OCI-LY7 (cell line): ENCODE measurements at regions not wholly inside any gene's neighbourhood (a gene's known extent, or its start where the extent isn't known, plus 50 kb on each side); places are given as distances from the start of the nearest gene placed in this dataset.

Source experiments
- BruUV-seq: library from RNA; stranded (reverse); fragments of 400-500 nt; replicated peaks from 2 replicates; lab custom pipeline; 2021; lab: Mats Ljungman, UMichigan
- CTCF ChIA-PET: fragments of 300-600 bp; sonication (Branson Sonifier 250); formaldehyde crosslinking; loops from one replicate; lab custom pipeline; 2022; ENCODE audit warnings: antibody characterized with exemption; ENCODE audit not compliant: unreplicated experiment; lab: Charles Lee
- POLR2A ChIA-PET: fragments of 300-600 bp; sonication (Branson Sonifier 250); formaldehyde crosslinking; loops from one replicate; lab custom pipeline; 2022; ENCODE audit warnings: antibody characterized with exemption; lab: Charles Lee
- DNase-seq: peaks from one replicate; pipeline ENCODE4 v3.0.0-alpha.2; 2015; ENCODE audit warnings: low spot score
- H2AFZ ChIP-seq: fragments of 200-600 bp; sonication (generic), shearing (Covaris generic); 2 replicates; pipeline ENCODE4 v1.6.1; 2014; ENCODE audit warnings: mild to moderate bottlenecking, antibody characterized with exemption, low read length, moderate library complexity
- H3K27ac ChIP-seq: fragments of 200-600 bp; sonication (generic); 2 replicates; pipeline ENCODE4 v1.5.1; 2014; ENCODE audit warnings: mixed run types, low read depth, mild to moderate bottlenecking, moderate library complexity, low read length, inconsistent platforms; ENCODE audit not compliant: poor library complexity, severe bottlenecking
- H3K36me3 ChIP-seq: fragments of 200-600 bp; sonication (generic); 2 replicates; pipeline ENCODE4 v1.6.1; 2014; ENCODE audit warnings: mild to moderate bottlenecking, antibody characterized with exemption, low read length, moderate library complexity, mixed read lengths; ENCODE audit not compliant: insufficient read depth
- H3K4me1 ChIP-seq: fragments of 200-600 bp; sonication (generic); 2 replicates; pipeline ENCODE4 v1.5.1; 2014; ENCODE audit warnings: mild to moderate bottlenecking, low read length; ENCODE audit not compliant: insufficient read depth, poor library complexity, severe bottlenecking
- H3K4me2 ChIP-seq: fragments of 200-600 bp; sonication (generic); 2 replicates; pipeline ENCODE4 v1.6.1; 2014; ENCODE audit warnings: mild to moderate bottlenecking, low read length
- H3K4me3 ChIP-seq: fragments of 200-600 bp; sonication (generic); 2 replicates; pipeline ENCODE4 v1.5.1; 2014; ENCODE audit warnings: mild to moderate bottlenecking, low read depth, low read length; ENCODE audit not compliant: poor library complexity, severe bottlenecking
- H3K79me2 ChIP-seq: fragments of 200-600 bp; sonication (generic); 2 replicates; pipeline ENCODE4 v1.6.1; 2016; ENCODE audit warnings: low read depth, mild to moderate bottlenecking, low read length, moderate library complexity, mixed read lengths; ENCODE audit not compliant: insufficient read depth
- H3K9me2 ChIP-seq: fragments of 200-600 bp; sonication (generic); 2 replicates; pipeline ENCODE4 v1.6.1; 2016; ENCODE audit warnings: mild to moderate bottlenecking, low read length, mixed read lengths; ENCODE audit not compliant: insufficient read depth
- H3K9me3 ChIP-seq: fragments of 200-600 bp; sonication (generic); 2 replicates; pipeline ENCODE4 v1.6.1; 2014; ENCODE audit warnings: mild to moderate bottlenecking, mixed run types, low read length, mixed read lengths
- H4K20me1 ChIP-seq: fragments of 200-600 bp; sonication (generic); 2 replicates; pipeline ENCODE4 v1.6.1; 2014; ENCODE audit warnings: mild to moderate bottlenecking, antibody characterized with exemption, low read length, moderate library complexity, mixed read lengths; ENCODE audit not compliant: insufficient read depth
- CTCF ChIP-seq: fragments of 200-600 bp; sonication (generic); conservative IDR thresholded peaks from 2 replicates; pipeline ENCODE4 v1.5.1; 2014; ENCODE audit warnings: mild to moderate bottlenecking, antibody characterized with exemption, low read length, moderate library complexity, mixed read lengths
- EZH2phosphoT487 ChIP-seq: fragments of 200-600 bp; sonication (generic); IDR thresholded peaks from 2 replicates; pipeline ENCODE4 v1.6.1; 2018; ENCODE audit warnings: low read depth, borderline replicate concordance, mild to moderate bottlenecking, mixed run types, antibody characterized with exemption, low read length, moderate library complexity, mixed read lengths
- intact Hi-C: fragments of 100-400 bp; cut with micrococcal nuclease; formaldehyde crosslinking; loops from one replicate; pipeline ENCODE4 v1.10.0; 2022; ENCODE audit not compliant: unreplicated experiment

- Histone ChIP-seq H3K4me1 (peaks cover 26% of the 10 kb centered on the region), H3K9me3 (no peaks in the 10 kb centered on the region), H2AFZ (peak overlapping the region; percentile 63), H3K79me2 (no peaks in the 10 kb centered on the region), H3K27ac (peak overlapping the region; percentile 37), H3K4me2 (peak overlapping the region; percentile 63), H3K36me3 (no peaks in the 10 kb centered on the region), H4K20me1 (no peaks in the 10 kb centered on the region), H3K9me2 (no peaks in the 10 kb centered on the region), H3K4me3 (peak overlapping the region; percentile 26)
- intact Hi-C loops: no loop called here
- TF ChIP-seq CTCF (no peak), EZH2phosphoT487 (no peak)
- no peak for DNase-seq
- no TSS peak for BruUV-seq
- CTCF ChIA-PET: no interaction called here
- POLR2A ChIA-PET: interaction anchor here (0.7 kb wide), 4 partner anchors 20 to 1333 kb away, joined by 3 to 5 read pairs (median 4); no protein-coding TSS in a partner anchor
These were observed 71.8 kb upstream of the ERRFI1 start for GRCh38 chr1:8097908-8098307.

- intact Hi-C loops: no loop called here
- no peak for TF ChIP-seq CTCF
- TF ChIP-seq EZH2phosphoT487: no peak
- no peaks in the 10 kb centered on the region for H3K9me3 ChIP-seq
- H2AFZ ChIP-seq: peak overlapping the region; percentile 63
- peaks cover 26% of the 10 kb centered on the region for H3K4me1 ChIP-seq
- peak; percentile 54 for DNase-seq
- POLR2A ChIA-PET: no interaction called here
- CTCF ChIA-PET: interaction anchor here (0.7 kb wide), 1 partner anchor 19 kb away, joined by 3 read pairs; no protein-coding TSS in a partner anchor
- peak overlapping the region; percentile 63 for H3K4me2 ChIP-seq
- no TSS peak for BruUV-seq
- H3K4me3 ChIP-seq: peak overlapping the region; percentile 26
- H3K79me2 ChIP-seq: no peaks in the 10 kb centered on the region
- no peaks in the 10 kb centered on the region for H4K20me1 ChIP-seq
- H3K36me3 ChIP-seq: no peaks in the 10 kb centered on the region
- no peaks in the 10 kb centered on the region for H3K9me2 ChIP-seq
- H3K27ac ChIP-seq: peak overlapping the region; percentile 37
These were observed 71.1 kb upstream of the ERRFI1 start for GRCh38 chr1:8097077-8097799.
